ENCODE measurements at regions not wholly inside any gene's neighbourhood (a gene's known extent, or its start where the extent isn't known, plus 50 kb on each side); places are given as distances from the start of the nearest gene placed in this dataset.

DNA sequence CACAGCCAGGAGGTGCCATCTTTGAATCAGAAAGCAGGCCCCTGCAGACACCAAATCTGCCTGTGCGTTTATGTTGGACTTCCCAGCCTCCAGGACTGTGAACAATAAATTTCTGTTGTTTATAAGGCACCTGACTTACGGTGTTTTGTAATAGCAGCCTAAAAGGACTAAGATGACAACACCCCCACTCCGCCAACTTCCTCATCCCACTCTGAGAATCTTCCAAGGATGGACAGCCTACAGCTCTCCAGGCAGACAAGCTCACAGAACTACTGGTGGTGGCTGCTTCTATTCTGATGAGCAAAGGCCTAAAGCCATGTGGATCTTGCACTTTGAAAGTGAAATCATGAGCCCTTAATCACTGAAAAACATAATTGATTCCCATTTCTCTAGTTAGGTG lies 449.2 kb downstream of the TSHZ3 start:
- CTCF ChIA-PET (ENCODE audit: partially characterized antibody): interaction anchor here (0.6 kb wide), 1 partner anchor 16 kb away, joined by 3 read pairs; no protein-coding TSS in a partner anchor
- WGBS, 2 experiments (ENCODE audit: extremely low coverage in 1 of 2, insufficient coverage in 1 of 2, insufficient read length in 1 of 2, insufficient replicate concordance in 2 of 2, low coverage in 1 of 2, low lambda C conversion rate in 2 of 2, missing lambda C conversion rate in 1 of 2): 81% methylated on average over 3 of the region's 3 CpGs; no CpG with 5 or more reads in 1 of the 2 experiments
- no peak for DNase-seq (ENCODE audit: low read depth in 1 of 2, low spot score in 2 of 2)

More for the DNA sequence above, 449.2 kb downstream of the TSHZ3 start:
- Histone ChIP-seq H3K23me2 (ENCODE audit: low read depth, low read length) (no peaks in the 10 kb centered on the region), H3K14ac (ENCODE audit: insufficient read length) (no peak overlapping the region), H3K4me2 (ENCODE audit: insufficient read depth in 1 of 2, low read depth in 2 of 2, low read length in 2 of 2) (no peak overlapping the region), H3K9ac (replicated peaks in 1 of 4; ENCODE audit: extremely low read depth in 1 of 4, low read depth in 3 of 4, low read length in 3 of 4) (no peak overlapping the region), H3K9me3 (ENCODE audit: insufficient read depth in 2 of 2, low read depth in 1 of 2, low read length in 1 of 2) (no peaks in the 10 kb centered on the region; a peak in 1 of 4 replicates), H3K4me3 (ENCODE audit: extremely low read depth in 1 of 4, insufficient read depth in 2 of 4, low read depth in 3 of 4, low read length in 4 of 4) (no peak overlapping the region), H3K4ac (replicated peaks; ENCODE audit: insufficient read length, low read depth, low read length) (no peak overlapping the region), H3K79me2 (ENCODE audit: control insufficient read depth in 1 of 2, insufficient read depth in 2 of 2, low read length in 2 of 2) (no peaks in the 10 kb centered on the region), H2AFZ (ENCODE audit: low read length) (no peak overlapping the region), H4K8ac (ENCODE audit: extremely low read depth, insufficient read depth, low read length) (no peak overlapping the region), H2BK5ac (ENCODE audit: low read depth, low read length) (no peak overlapping the region), H3K18ac (ENCODE audit: extremely low read depth, low read length) (no peak overlapping the region), H2BK20ac (ENCODE audit: low read length) (no peak overlapping the region), H3K27me3 (replicated peaks in 1 of 4; ENCODE audit: control insufficient read depth in 3 of 4, extremely low read depth in 1 of 4, insufficient read depth in 3 of 4, low read length in 3 of 4) (no peaks in the 10 kb centered on the region), H4K5ac (ENCODE audit: insufficient read length, low read depth, low read length) (no peak overlapping the region), H3K56ac (replicated peaks; ENCODE audit: insufficient read length, low read depth, low read length) (no peak overlapping the region), H2BK120ac (replicated peaks; ENCODE audit: low read depth, low read length) (no peak overlapping the region), H2BK12ac (ENCODE audit: low read depth, low read length) (no peak overlapping the region), H3K27ac (ENCODE audit: low read depth, low read length) (no peak overlapping the region), H2BK15ac (ENCODE audit: low read length) (no peak overlapping the region), H3K36me3 (ENCODE audit: control insufficient read depth in 2 of 4, insufficient read depth in 4 of 4, low read length in 3 of 4) (no peaks in the 10 kb centered on the region), H2AK5ac (ENCODE audit: low read depth, low read length) (no peak overlapping the region), H4K91ac (replicated peaks; ENCODE audit: insufficient read length, low read length) (no peak overlapping the region), H4K20me1 (replicated peaks in 1 of 2; ENCODE audit: control insufficient read depth in 1 of 2, insufficient read depth in 2 of 2, low read length in 2 of 2) (no peaks in the 10 kb centered on the region), H3K4me1 (replicated peaks in 1 of 4; ENCODE audit: control insufficient read depth in 3 of 4, insufficient read depth in 4 of 4, low read length in 3 of 4) (peaks cover 5 to 18% (median 12%) of the 10 kb centered on the region in 4 experiments), H3K79me1 (ENCODE audit: low read depth, low read length) (no peaks in the 10 kb centered on the region), H3K23ac (ENCODE audit: insufficient read length) (no peak overlapping the region)
- POLR2A ChIA-PET (ENCODE audit: partially characterized antibody): interaction anchor here (0.5 kb wide), 1 partner anchor 214 kb away, joined by 3 read pairs; no protein-coding TSS in a partner anchor
- FAIRE-seq: no peak
- no peak for TF ChIP-seq BRCA1 (IDR thresholded peaks at IDR 0.05; ENCODE audit: low read depth, low read length)
- TF ChIP-seq TEAD4 (IDR thresholded peaks at IDR 0.05; ENCODE audit: low read depth, low read length): no peak
- no peak for TF ChIP-seq HDAC2 (IDR thresholded peaks at IDR 0.05; ENCODE audit: borderline replicate concordance in 1 of 2, low read depth in 2 of 2, low read length in 2 of 2)
- no peak for TF ChIP-seq KDM4A (IDR thresholded peaks at IDR 0.05; ENCODE audit: low read depth, low read length, severe bottlenecking)
- TF ChIP-seq SIRT6 (IDR thresholded peaks at IDR 0.05; ENCODE audit: low read length): no peak
- no peak for TF ChIP-seq GABPA (IDR thresholded peaks at IDR 0.05; ENCODE audit: borderline replicate concordance, insufficient read depth, low read length)
- no peak for TF ChIP-seq BACH1 (IDR thresholded peaks at IDR 0.05; ENCODE audit: low read length)
- TF ChIP-seq PHF8 (conservative IDR thresholded peaks at IDR 0.05; ENCODE audit: low read depth, low read length): no peak
- no peak for TF ChIP-seq TBP (IDR thresholded peaks at IDR 0.05; ENCODE audit: low read depth, low read length)
